HG02973 (cell line): ENCODE measurements at regions not wholly inside any gene's neighbourhood (a gene's known extent, or its start where the extent isn't known, plus 50 kb on each side); places are given as distances from the start of the nearest gene placed in this dataset.
"Not testable (repeated sequence)": the region's sequence is repeated elsewhere in the genome, so short reads cannot be mapped to it uniquely, and the experiment has no call there.

Experiments used
- ATAC-seq: cut with Tn5 transposase; IDR thresholded peaks from one replicate; pipeline ENCODE4 v1.9.1; 2021; ENCODE audit warnings: moderate library complexity; ENCODE audit not compliant: unreplicated experiment

GRCh38 chr7:125491137-125491536, 561.5 kb upstream of the POT1 start:
- no peak for ATAC-seq

- no peak for ATAC-seq
These were observed 560.5 kb upstream of the POT1 start for GRCh38 chr7:125490167-125490566.

- ATAC-seq: no peak
These were observed 555.6 kb upstream of the POT1 start for GRCh38 chr7:125485223-125485622.

- ATAC-seq: no peak
These were observed 555.1 kb upstream of the POT1 start for GRCh38 chr7:125484755-125485154.

- no peak for ATAC-seq
These were observed 551.7 kb upstream of the POT1 start for GRCh38 chr7:125481323-125481722.

GRCh38 chr7:125480762-125481161, 551.1 kb upstream of the POT1 start:
- no peak for ATAC-seq

- no peak for ATAC-seq
These were observed 539.2 kb upstream of the POT1 start for GRCh38 chr7:125468855-125469174.

- no peak for ATAC-seq
These were observed 538.6 kb upstream of the POT1 start for GRCh38 chr7:125467996-125468854.

GRCh38 chr7:125465527-125465926, 535.9 kb upstream of the POT1 start:
- ATAC-seq: no peak

GRCh38 chr7:125462615-125463014, 533.0 kb upstream of the POT1 start:
- no peak for ATAC-seq

- no peak for ATAC-seq
These were observed 529.4 kb upstream of the POT1 start for GRCh38 chr7:125459038-125459437.

- no peak for ATAC-seq
These were observed 521.1 kb upstream of the POT1 start for GRCh38 chr7:125450749-125451148.

GRCh38 chr7:125445836-125446235, 516.2 kb upstream of the POT1 start:
- no peak for ATAC-seq

- ATAC-seq: no peak
These were observed 515.2 kb upstream of the POT1 start for GRCh38 chr7:125444864-125445263.

GRCh38 chr7:125436220-125436619, 506.6 kb upstream of the POT1 start:
- ATAC-seq: no peak

GRCh38 chr7:125431349-125431748, 501.7 kb upstream of the POT1 start:
- ATAC-seq: no peak

- no peak for ATAC-seq
These were observed 500.4 kb upstream of the POT1 start for GRCh38 chr7:125430013-125430412.

- ATAC-seq: no peak
These were observed 498.1 kb upstream of the POT1 start for GRCh38 chr7:125427676-125428075.

- ATAC-seq: no peak
These were observed 495.9 kb upstream of the POT1 start for GRCh38 chr7:125425506-125425905.

GRCh38 chr7:125424721-125425120, 495.1 kb upstream of the POT1 start:
- ATAC-seq: no peak

- ATAC-seq: peak; percentile 45
These were observed 494.0 kb upstream of the POT1 start for GRCh38 chr7:125423458-125424155.

- not testable (repeated sequence) for ATAC-seq
These were observed 491.8 kb upstream of the POT1 start for GRCh38 chr7:125421407-125421806.
